Endothelial cell (in vitro differentiated cells): ENCODE measurements at regions not wholly inside any gene's neighbourhood (a gene's known extent, or its start where the extent isn't known, plus 50 kb on each side); places are given as distances from the start of the nearest gene placed in this dataset.

Experiments
- DNase-seq: peaks from one replicate; pipeline ENCODE4 v3.0.0; 2021; ENCODE audit warnings: low spot score
- H3K27ac Mint-ChIP-seq: one replicate; pipeline ENCODE4 v1.8.0; 2021; ENCODE audit warnings: mixed read lengths, inconsistent platforms; ENCODE audit not compliant: unreplicated experiment
- H3K27me3 Mint-ChIP-seq: one replicate; pipeline ENCODE4 v1.8.0; 2021; ENCODE audit warnings: mild to moderate bottlenecking, moderate library complexity, mixed read lengths, inconsistent platforms; ENCODE audit not compliant: unreplicated experiment
- H3K36me3 Mint-ChIP-seq: one replicate; pipeline ENCODE4 v1.8.0; 2021; ENCODE audit warnings: mild to moderate bottlenecking, low read depth, mixed read lengths, inconsistent platforms; ENCODE audit not compliant: unreplicated experiment
- H3K4me1 Mint-ChIP-seq: one replicate; pipeline ENCODE4 v1.8.0; 2021; ENCODE audit warnings: mild to moderate bottlenecking, mixed read lengths, inconsistent platforms; ENCODE audit not compliant: unreplicated experiment
- H3K4me3 Mint-ChIP-seq: one replicate; pipeline ENCODE4 v1.8.0; 2021; ENCODE audit warnings: mild to moderate bottlenecking, mixed read lengths, inconsistent platforms; ENCODE audit not compliant: unreplicated experiment
- H3K9me3 Mint-ChIP-seq: one replicate; pipeline ENCODE4 v1.8.0; 2021; ENCODE audit warnings: mixed read lengths, inconsistent platforms; ENCODE audit not compliant: unreplicated experiment
- TF ChIP-seq, protein P1 (sequence below): fragments of 200-600 bp; sonication (generic); IDR thresholded peaks from one replicate; pipeline ENCODE4 v1.5.0; 2021; ENCODE audit warnings: antibody characterized with exemption; ENCODE audit not compliant: unreplicated experiment

GRCh38 chr11:114918286-114918685 lies 240.0 kb downstream of the NXPE2 start:
- TF ChIP-seq, protein P1, sequence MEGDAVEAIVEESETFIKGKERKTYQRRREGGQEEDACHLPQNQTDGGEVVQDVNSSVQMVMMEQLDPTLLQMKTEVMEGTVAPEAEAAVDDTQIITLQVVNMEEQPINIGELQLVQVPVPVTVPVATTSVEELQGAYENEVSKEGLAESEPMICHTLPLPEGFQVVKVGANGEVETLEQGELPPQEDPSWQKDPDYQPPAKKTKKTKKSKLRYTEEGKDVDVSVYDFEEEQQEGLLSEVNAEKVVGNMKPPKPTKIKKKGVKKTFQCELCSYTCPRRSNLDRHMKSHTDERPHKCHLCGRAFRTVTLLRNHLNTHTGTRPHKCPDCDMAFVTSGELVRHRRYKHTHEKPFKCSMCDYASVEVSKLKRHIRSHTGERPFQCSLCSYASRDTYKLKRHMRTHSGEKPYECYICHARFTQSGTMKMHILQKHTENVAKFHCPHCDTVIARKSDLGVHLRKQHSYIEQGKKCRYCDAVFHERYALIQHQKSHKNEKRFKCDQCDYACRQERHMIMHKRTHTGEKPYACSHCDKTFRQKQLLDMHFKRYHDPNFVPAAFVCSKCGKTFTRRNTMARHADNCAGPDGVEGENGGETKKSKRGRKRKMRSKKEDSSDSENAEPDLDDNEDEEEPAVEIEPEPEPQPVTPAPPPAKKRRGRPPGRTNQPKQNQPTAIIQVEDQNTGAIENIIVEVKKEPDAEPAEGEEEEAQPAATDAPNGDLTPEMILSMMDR = no peak
- H3K4me3 Mint-ChIP-seq = no peak overlapping the region
- no peaks in the 10 kb centered on the region for H3K4me1 Mint-ChIP-seq
- DNase-seq = no peak
- H3K27ac Mint-ChIP-seq = no peak overlapping the region
- peaks cover 1% of the 10 kb centered on the region for H3K27me3 Mint-ChIP-seq
- no peaks in the 10 kb centered on the region for H3K36me3 Mint-ChIP-seq
- H3K9me3 Mint-ChIP-seq = no peaks in the 10 kb centered on the region

GRCh38 chr11:114921697-114922096 lies 243.4 kb downstream of the NXPE2 start:
- no peaks in the 10 kb centered on the region for H3K4me1 Mint-ChIP-seq
- TF ChIP-seq, protein P1 = no peak
- peaks cover 1% of the 10 kb centered on the region for H3K27me3 Mint-ChIP-seq
- H3K9me3 Mint-ChIP-seq = no peaks in the 10 kb centered on the region
- H3K4me3 Mint-ChIP-seq = no peak overlapping the region
- H3K27ac Mint-ChIP-seq = no peak overlapping the region
- H3K36me3 Mint-ChIP-seq = no peaks in the 10 kb centered on the region
- DNase-seq = no peak

GRCh38 chr11:114924042-114924441 lies 245.7 kb downstream of the NXPE2 start:
- Mint-ChIP-seq H3K27me3 (peaks cover 1% of the 10 kb centered on the region), H3K4me3 (no peak overlapping the region), H3K27ac (no peak overlapping the region), H3K36me3 (no peaks in the 10 kb centered on the region), H3K4me1 (no peaks in the 10 kb centered on the region), H3K9me3 (no peaks in the 10 kb centered on the region)
- no peak for DNase-seq
- TF ChIP-seq, protein P1 = no peak

DNA sequence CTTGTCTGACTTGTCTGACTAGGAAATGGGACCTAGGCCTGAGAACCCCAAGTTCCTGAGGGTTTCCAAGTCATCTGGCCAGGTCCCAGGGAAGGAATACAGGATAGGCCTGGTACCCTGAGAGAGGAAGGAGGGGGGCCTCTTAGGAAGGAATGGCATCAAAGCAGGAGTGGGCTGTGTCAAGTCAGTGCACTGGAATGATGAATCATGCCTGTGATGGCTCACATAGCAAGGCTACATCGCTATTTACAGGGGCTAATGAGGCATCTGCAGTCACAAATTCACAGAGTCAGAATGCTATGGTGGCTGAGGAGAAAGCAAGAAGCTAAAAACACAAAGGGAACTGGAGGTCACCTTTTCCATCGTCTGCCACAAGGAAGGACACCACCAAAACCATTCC lies 247.3 kb downstream of the NXPE2 start:
- no peaks in the 10 kb centered on the region for H3K4me1 Mint-ChIP-seq
- H3K27me3 Mint-ChIP-seq = peaks cover 1% of the 10 kb centered on the region
- no peaks in the 10 kb centered on the region for H3K36me3 Mint-ChIP-seq
- no peaks in the 10 kb centered on the region for H3K9me3 Mint-ChIP-seq
- TF ChIP-seq, protein P1 = no peak
- DNase-seq = no peak
- no peak overlapping the region for H3K27ac Mint-ChIP-seq
- no peak overlapping the region for H3K4me3 Mint-ChIP-seq

DNA sequence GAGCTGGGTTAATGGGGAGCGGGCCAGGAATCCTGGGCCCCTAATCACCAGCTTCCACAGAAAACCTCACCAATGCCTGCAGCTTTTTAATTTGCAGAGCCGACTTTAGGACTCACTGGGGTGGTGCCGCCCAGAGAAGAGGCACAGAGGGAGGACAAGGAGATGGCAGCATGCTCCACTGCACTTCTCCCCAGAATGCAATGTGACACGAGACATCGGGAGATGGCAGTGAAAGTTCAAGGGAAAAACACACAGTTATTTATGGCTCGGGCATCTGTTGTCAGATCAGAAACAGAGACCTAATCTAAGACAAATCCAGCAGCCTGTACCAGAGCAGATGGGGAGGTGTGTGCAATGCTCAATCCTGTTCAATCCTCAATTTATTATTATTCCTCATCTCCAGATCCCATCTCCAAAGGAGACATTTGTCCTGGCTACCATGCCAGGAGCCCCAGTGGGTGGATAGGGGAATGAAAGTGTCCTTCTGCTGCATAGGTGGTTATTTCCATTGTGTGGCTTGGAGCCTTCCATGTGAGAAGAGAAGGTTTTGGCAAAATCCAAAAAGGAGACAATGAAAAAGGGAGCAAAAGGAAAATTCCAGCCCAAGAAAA lies 250.0 kb downstream of the NXPE2 start:
- Mint-ChIP-seq H3K9me3 (no peaks in the 10 kb centered on the region), H3K4me3 (no peak overlapping the region), H3K4me1 (no peaks in the 10 kb centered on the region), H3K36me3 (no peaks in the 10 kb centered on the region), H3K27ac (no peak overlapping the region), H3K27me3 (no peaks in the 10 kb centered on the region)
- DNase-seq = no peak
- TF ChIP-seq, protein P1 = no peak
